ENCODE measurements at regions not wholly inside any gene's neighbourhood (a gene's known extent, or its start where the extent isn't known, plus 50 kb on each side); places are given as distances from the start of the nearest gene placed in this dataset.

- Histone ChIP-seq H3K4me1 (peaks cover 13% of the 10 kb centered on the region), H3K9me3 (no peaks in the 10 kb centered on the region), H3K27ac (no peak overlapping the region), H3K4me3 (no peak overlapping the region; the same call in 2 of the 3 replicates), H3K4me2 (peak overlapping the region; percentile 96)
- WGBS (ENCODE audit: missing lambda C conversion rate), result 25% methylated on average over 9 of the region's 9 CpGs
- ChIA-PET POLR2A (interaction anchor here (0.8 to 1.3 kb wide), 4 partner anchors 190 to 344 kb away, joined by 3 read pairs; no protein-coding TSS in a partner anchor), CTCF (interaction anchor here (0.7 to 9.8 kb wide), 35 partner anchors 8 to 630 kb away, joined by 3 to 131 read pairs (median 4); partner anchors contain the start of gene UBL3)
- FAIRE-seq (no peak), ATAC-seq (peak; percentile 4 to 6; a peak in 2 of 6 replicates), DNase-seq (ENCODE audit: low read depth in 1 of 2, low spot score in 1 of 2) (no peak)
- TF ChIP-seq FOXS1 (CRISPR knock-in tag; IDR thresholded peaks at IDR 0.05), result no peak
- no peak for TF ChIP-seq ZNF302 (CRISPR knock-in tag; IDR thresholded peaks at IDR 0.05)
- TF ChIP-seq CHD4 (IDR thresholded peaks at IDR 0.05; ENCODE audit: borderline replicate concordance), result no peak
- no peak for TF ChIP-seq POLR2AphosphoS2 (conservative IDR thresholded peaks at IDR 0.05; ENCODE audit: low read length)
- no peak for TF ChIP-seq JUN (IDR thresholded peaks at IDR 0.05)
- TF ChIP-seq SREBF2 (IDR thresholded peaks at IDR 0.05), result no peak
- TF ChIP-seq ZC3H11A (IDR thresholded peaks at IDR 0.05), result no peak
- TF ChIP-seq FOSL2 (IDR thresholded peaks at IDR 0.05), result no peak
- no peak for TF ChIP-seq FOSL2 (CRISPR knock-in tag; IDR thresholded peaks at IDR 0.05)
- no peak for TF ChIP-seq HMGXB4 (CRISPR knock-in tag; IDR thresholded peaks at IDR 0.05; ENCODE audit: borderline replicate concordance)
- TF ChIP-seq HOXA7 (CRISPR knock-in tag; IDR thresholded peaks at IDR 0.05), result no peak
- TF ChIP-seq RNF2 (IDR thresholded peaks at IDR 0.05; ENCODE audit: borderline replicate concordance, low read depth), result no peak
- no peak for TF ChIP-seq NFE2L2 (conservative IDR thresholded peaks at IDR 0.05; ENCODE audit: low read length)
- no peak for TF ChIP-seq HES2 (IDR thresholded peaks at IDR 0.05)
- no peak for TF ChIP-seq JUNB (IDR thresholded peaks at IDR 0.05)
- TF ChIP-seq ELK1 (IDR thresholded peaks at IDR 0.05; ENCODE audit: low read depth, low read length), result no peak
- TF ChIP-seq ZFP36 (IDR thresholded peaks at IDR 0.05; ENCODE audit: borderline replicate concordance, partially characterized antibody), result no peak
- TF ChIP-seq CBX8 (IDR thresholded peaks at IDR 0.05), result no peak
- no peak for TF ChIP-seq EP300 (IDR thresholded peaks at IDR 0.05)
- TF ChIP-seq SMC3 (IDR thresholded peaks at IDR 0.05), result no peak
These were observed 192.1 kb downstream of the KATNAL1 start for GRCh38 chr13:30115257-30115600.

- Histone ChIP-seq H3K9me3 (no peaks in the 10 kb centered on the region), H3K4me2 (peak overlapping the region; percentile 96), H3K4me1 (peaks cover 13% of the 10 kb centered on the region), H3K27ac (peak overlapping the region; percentile 87 to 99), H3K4me3 (peak overlapping the region; percentile 65)
- ATAC-seq (peak; percentile 88 to 91), DNase-seq (ENCODE audit: low read depth in 1 of 2, low spot score in 1 of 2) (peak; percentile 60 to 80), FAIRE-seq (no peak)
- CTCF ChIA-PET, result interaction anchor here (0.7 to 9.8 kb wide), 43 partner anchors 11 to 630 kb away, joined by 3 to 131 read pairs (median 4); partner anchors contain the start of gene UBL3
- POLR2A ChIA-PET, result interaction anchor here (0.8 to 1.3 kb wide), 4 partner anchors 189 to 343 kb away, joined by 3 read pairs; no protein-coding TSS in a partner anchor
- WGBS (ENCODE audit: missing lambda C conversion rate), result 0% methylated on average over 7 of the region's 67 CpGs
- peak; percentile 66 for TF ChIP-seq POLR2A (IDR thresholded peaks at IDR 0.05; ENCODE audit: low read length)
- TF ChIP-seq MAFK (IDR thresholded peaks at IDR 0.05; ENCODE audit: partially characterized antibody), result peak; percentile 16
- peak; percentile 93 for TF ChIP-seq SMC3 (IDR thresholded peaks at IDR 0.05)
- no peak for TF ChIP-seq NR3C1 (IDR thresholded peaks at IDR 0.05)
- TF ChIP-seq JUN (IDR thresholded peaks at IDR 0.05), result peak in 1 of 2 experiments; percentile 45; a peak in 1 of 5 replicates
- peak; percentile 74 to 84 for TF ChIP-seq RAD21 (conservative IDR thresholded peaks at IDR 0.05 in 1 of 2, IDR thresholded peaks at IDR 0.05 in 1 of 2)
- peak; percentile 56 for TF ChIP-seq MAX (IDR thresholded peaks at IDR 0.05)
- TF ChIP-seq CTCF (IDR thresholded peaks at IDR 0.05), result peak; percentile 71
- no peak for TF ChIP-seq EP300 (IDR thresholded peaks at IDR 0.05)
- no peak for TF ChIP-seq ZNF302 (CRISPR knock-in tag; IDR thresholded peaks at IDR 0.05)
- no peak for TF ChIP-seq ZC3H11A (IDR thresholded peaks at IDR 0.05)
These were observed 192.6 kb downstream of the KATNAL1 start for GRCh38 chr13:30114571-30115256.

Data from A549 (cell line).